Ovary (tissue), 3 donors: ENCODE measurements at regions not wholly inside any gene's neighbourhood (a gene's known extent, or its start where the extent isn't known, plus 50 kb on each side); places are given as distances from the start of the nearest gene placed in this dataset.

Experiments used
- CTCF ChIP-seq, 3 donors: fragments of 450-650 bp in 2 of 3; fragments of 200-600 bp in 1 of 3; IDR thresholded peaks; one replicate each; pipeline versions ENCODE4 v1.5.1 to v1.8.0; 2016 to 2022; ENCODE audit warnings: antibody characterized with exemption in 3 of 3, mild to moderate bottlenecking in 1 of 3
- EP300 ChIP-seq: sonication (generic); formaldehyde crosslinking; IDR thresholded peaks from one replicate; pipeline ENCODE4 v1.6.1; 2017; ENCODE audit warnings: antibody characterized with exemption
- POLR2A ChIP-seq: fragments of 450-650 bp; IDR thresholded peaks from one replicate; pipeline ENCODE4 v1.6.1; 2017; ENCODE audit warnings: antibody characterized with exemption, mild to moderate bottlenecking, moderate library complexity
- donor health status: DM: no; HTN: no; CAD: no.

- TF ChIP-seq EP300: no peak
- no peak for TF ChIP-seq CTCF (IDR thresholded peaks at IDR 0.05)
- no peak for TF ChIP-seq POLR2A
Measured at GRCh38 chr5:88954511-88954910, 71.5 kb upstream of the MEF2C start.
